ENCODE measurements at regions not wholly inside any gene's neighbourhood (a gene's known extent, or its start where the extent isn't known, plus 50 kb on each side); places are given as distances from the start of the nearest gene placed in this dataset.

GRCh38 chr18:44195394-44196140 is 485.1 kb upstream of the SETBP1 start (continued):
- TF ChIP-seq ZNF70 (CRISPR knock-in tag; IDR thresholded peaks at IDR 0.05) (no peak), ZNF8 (CRISPR knock-in tag; IDR thresholded peaks at IDR 0.05) (no peak)

GRCh38 chr18:44197832-44198611 is 482.7 kb upstream of the SETBP1 start:
- no peak for TF ChIP-seq PPARA (CRISPR knock-in tag; IDR thresholded peaks at IDR 0.05; ENCODE audit: borderline replicate concordance)
- TF ChIP-seq ZNF70 (CRISPR knock-in tag; IDR thresholded peaks at IDR 0.05), result no peak
- TF ChIP-seq TSHZ2 (CRISPR knock-in tag; IDR thresholded peaks at IDR 0.05), result no peak
- TF ChIP-seq CSDC2 (CRISPR knock-in tag; IDR thresholded peaks at IDR 0.05), result no peak
- no peak for TF ChIP-seq ZNF565 (CRISPR knock-in tag; conservative IDR thresholded peaks at IDR 0.05; ENCODE audit: low read depth)
- no peak for TF ChIP-seq ZFP3 (CRISPR knock-in tag; IDR thresholded peaks at IDR 0.05)
- no peak for TF ChIP-seq ZC3H10 (CRISPR knock-in tag; IDR thresholded peaks at IDR 0.05)
- no peak for TF ChIP-seq OSR1 (CRISPR knock-in tag; IDR thresholded peaks at IDR 0.05)
- no peak for TF ChIP-seq BACH2 (CRISPR knock-in tag; IDR thresholded peaks at IDR 0.05; ENCODE audit: borderline replicate concordance)
- TF ChIP-seq SNAI2 (CRISPR knock-in tag; IDR thresholded peaks at IDR 0.05), result no peak
- TF ChIP-seq TCF4 (CRISPR knock-in tag; IDR thresholded peaks at IDR 0.05; ENCODE audit: borderline replicate concordance), result no peak
- no peak for TF ChIP-seq ISL1 (CRISPR knock-in tag; IDR thresholded peaks at IDR 0.05)
- TF ChIP-seq ESRRG (CRISPR knock-in tag; IDR thresholded peaks at IDR 0.05), result no peak
- TF ChIP-seq GLIS3 (CRISPR knock-in tag; IDR thresholded peaks at IDR 0.05), result no peak
- no peak for TF ChIP-seq POU6F1 (CRISPR knock-in tag; IDR thresholded peaks at IDR 0.05; ENCODE audit: borderline replicate concordance, low read depth)
- TF ChIP-seq ZNF8 (CRISPR knock-in tag; IDR thresholded peaks at IDR 0.05), result no peak
- TF ChIP-seq CREB5 (CRISPR knock-in tag; IDR thresholded peaks at IDR 0.05; ENCODE audit: low read depth), result no peak
- TF ChIP-seq TOX (CRISPR knock-in tag; IDR thresholded peaks at IDR 0.05; ENCODE audit: borderline replicate concordance), result no peak
- no peak for TF ChIP-seq ARNTL (CRISPR knock-in tag; IDR thresholded peaks at IDR 0.05; ENCODE audit: borderline replicate concordance, low read depth)
- no peak for TF ChIP-seq PATZ1 (CRISPR knock-in tag; IDR thresholded peaks at IDR 0.05; ENCODE audit: borderline replicate concordance)
- ATAC-seq, result peak; percentile 32; the same call in 2 of the 3 replicates

- TF ChIP-seq ZC3H10 (CRISPR knock-in tag; IDR thresholded peaks at IDR 0.05) (no peak), CSRNP3 (CRISPR knock-in tag; IDR thresholded peaks at IDR 0.05) (no peak), ARNTL (CRISPR knock-in tag; IDR thresholded peaks at IDR 0.05; ENCODE audit: borderline replicate concordance, low read depth) (no peak), GLIS3 (CRISPR knock-in tag; IDR thresholded peaks at IDR 0.05) (no peak), ZNF70 (CRISPR knock-in tag; IDR thresholded peaks at IDR 0.05) (no peak)
- ATAC-seq, result peak; percentile 27; the same call in 2 of the 3 replicates
Observed at GRCh38 chr18:44198612-44199284, 481.9 kb upstream of the SETBP1 start.

Data from SK-N-SH treated with all-trans-retinoic acid at 6 μM for 48 hours (cell line).